GM12892 (cell line): ENCODE measurements at regions not wholly inside any gene's neighbourhood (a gene's known extent, or its start where the extent isn't known, plus 50 kb on each side); places are given as distances from the start of the nearest gene placed in this dataset.

ENCODE experiments used
- DNase-seq: peaks from one replicate; pipeline ENCODE4 v3.0.0; 2011; ENCODE audit not compliant: insufficient read length
- FAIRE-seq: peaks from 2 replicates; lab custom pipeline; 2011; peaks lifted over from hg19 to GRCh38; lab: Jason Lieb, UNC
- POLR2A ChIP-seq: IDR thresholded peaks from 2 replicates; pipeline ENCODE4 v1.6.1; 2011; ENCODE audit warnings: low read depth, low read length, control low read depth
- POLR2AphosphoS5 ChIP-seq: IDR thresholded peaks from 2 replicates; pipeline ENCODE4 v1.6.1; 2011; ENCODE audit warnings: low read depth, low read length, control low read depth
- TAF1 ChIP-seq: IDR thresholded peaks from 2 replicates; pipeline ENCODE4 v1.6.1; 2011; ENCODE audit warnings: low read depth, mild to moderate bottlenecking, control low read depth, low read length, borderline replicate concordance

- DNase-seq = no peak
- no peak for FAIRE-seq
- TF ChIP-seq POLR2AphosphoS5 (no peak), POLR2A (no peak), TAF1 (no peak)
Observed at GRCh38 chr1:38712046-38712445, 147.5 kb downstream of the RRAGC start.

DNA sequence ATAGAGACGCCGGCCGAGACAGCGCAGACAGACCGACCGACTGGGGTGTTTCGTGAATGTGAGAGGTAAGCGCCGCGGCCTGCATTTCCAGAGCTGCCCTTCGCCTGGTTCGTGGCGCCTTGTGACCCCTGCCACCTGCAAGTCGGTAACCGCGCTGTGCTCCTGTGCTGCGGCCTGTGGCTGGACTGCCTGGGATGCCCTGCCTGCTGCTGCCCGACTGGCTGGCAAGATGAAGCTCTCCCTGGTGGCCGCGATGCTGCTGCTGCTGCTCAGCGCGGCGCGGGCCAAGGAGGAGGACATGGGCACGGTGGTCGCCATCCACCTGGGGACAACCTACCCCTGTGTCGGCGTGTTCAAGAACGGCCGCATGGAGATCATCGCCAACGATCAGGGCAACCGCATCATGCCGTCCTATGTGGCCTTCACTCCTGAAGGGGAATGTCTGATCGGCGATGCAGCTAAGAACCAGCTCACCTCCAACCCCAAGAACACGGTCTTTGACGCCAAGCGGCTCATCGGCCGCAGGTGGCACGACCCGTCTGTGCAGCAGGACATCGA, 150.8 kb downstream of the RRAGC start:
- TF ChIP-seq POLR2A (no peak), TAF1 (no peak), POLR2AphosphoS5 (no peak)
- FAIRE-seq (no peak), DNase-seq (no peak)

DNA sequence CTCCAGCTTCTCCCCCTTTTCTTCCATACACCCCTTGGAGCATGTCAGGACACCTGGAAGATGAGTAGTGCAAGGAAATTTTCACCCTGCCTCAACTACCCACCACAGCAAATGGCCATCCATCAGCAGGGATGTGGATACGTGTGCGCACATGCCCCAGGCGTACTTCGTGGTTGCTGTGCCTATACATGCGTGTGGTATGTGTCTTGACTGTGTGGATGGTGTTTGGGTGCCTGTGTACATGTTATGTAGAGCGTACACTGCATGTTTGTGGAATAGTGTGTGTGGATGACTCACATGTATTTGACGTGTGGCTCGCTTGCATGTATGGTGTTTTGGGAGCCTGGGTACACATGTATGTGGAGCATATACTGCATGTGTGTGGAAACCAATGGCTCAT, 158.5 kb downstream of the RRAGC start:
- FAIRE-seq = no peak
- no peak for DNase-seq
- TF ChIP-seq TAF1 (no peak), POLR2A (no peak), POLR2AphosphoS5 (no peak)

DNA sequence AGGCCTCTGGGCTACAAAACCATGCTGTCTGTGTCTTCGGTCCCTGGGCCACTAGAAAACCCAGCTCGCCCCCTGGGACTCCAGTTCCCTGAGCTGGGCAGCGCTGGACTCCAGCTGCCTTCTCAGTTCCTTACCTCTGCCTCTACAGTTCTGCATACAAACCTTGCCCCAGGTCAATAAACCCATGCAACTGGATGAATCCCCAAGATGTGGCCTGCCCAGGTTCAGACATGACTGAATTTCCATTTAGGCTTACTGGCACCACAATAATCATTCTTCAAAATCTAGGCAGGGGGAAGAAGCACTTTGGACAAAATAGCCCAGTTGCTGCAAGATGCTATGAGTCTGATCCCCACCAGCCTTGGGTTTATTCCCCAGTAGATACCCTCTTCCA, 159.5 kb downstream of the RRAGC start:
- no peak for FAIRE-seq

DNA sequence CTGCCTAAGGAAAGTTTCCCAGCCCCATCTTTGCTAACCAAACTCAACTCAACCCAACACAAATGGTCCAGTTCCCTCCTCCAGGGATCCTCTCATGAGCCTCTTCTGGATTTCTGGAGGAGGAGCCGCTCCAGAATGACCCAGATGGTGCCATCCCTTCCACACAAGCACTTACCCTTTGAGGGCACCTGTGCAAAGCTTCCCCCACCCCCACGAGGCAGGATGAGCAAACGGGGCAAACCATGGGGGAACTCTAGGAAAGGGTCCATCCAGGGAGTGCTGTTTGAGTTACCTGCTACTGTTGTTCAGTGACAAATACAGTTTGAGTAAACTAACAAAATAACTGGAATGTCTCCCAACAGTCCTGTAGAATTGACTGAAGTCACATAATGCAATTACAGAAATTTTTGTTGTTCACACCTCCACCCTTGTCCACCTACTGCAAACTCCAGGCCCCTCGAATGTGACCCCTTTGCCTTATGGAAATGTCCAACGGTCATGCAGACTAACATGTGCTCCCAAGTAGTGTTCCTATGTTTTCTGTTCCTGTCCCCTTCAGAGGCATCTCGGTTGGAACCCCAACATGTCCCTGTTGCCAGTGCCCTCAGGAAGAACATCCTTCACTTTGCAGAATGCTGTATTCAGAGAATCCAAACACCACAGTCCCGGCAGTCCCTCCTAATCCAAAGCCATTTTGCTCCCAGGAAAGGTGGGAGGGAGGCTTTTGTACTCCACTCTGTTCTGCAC, 160.1 kb downstream of the RRAGC start:
- no peak for DNase-seq
- FAIRE-seq = no peak
- TF ChIP-seq POLR2A (no peak), TAF1 (no peak), POLR2AphosphoS5 (no peak)

More for the DNA sequence above, 159.5 kb downstream of the RRAGC start:
- TF ChIP-seq TAF1 (no peak), POLR2A (no peak), POLR2AphosphoS5 (no peak)
- no peak for DNase-seq

GRCh38 chr1:38697387-38697786, 162.2 kb downstream of the RRAGC start:
- FAIRE-seq (no peak), DNase-seq (no peak)
- TF ChIP-seq POLR2AphosphoS5 (no peak), POLR2A (no peak), TAF1 (no peak)

GRCh38 chr1:38696371-38696770, 163.2 kb downstream of the RRAGC start:
- no peak for DNase-seq
- TF ChIP-seq POLR2A = no peak
- TF ChIP-seq TAF1 = no peak
- no peak for TF ChIP-seq POLR2AphosphoS5
- no peak for FAIRE-seq

- no peak for FAIRE-seq
- DNase-seq = no peak
- TF ChIP-seq POLR2A = no peak
Observed at GRCh38 chr1:38693759-38694158, 165.8 kb downstream of the RRAGC start.

DNA sequence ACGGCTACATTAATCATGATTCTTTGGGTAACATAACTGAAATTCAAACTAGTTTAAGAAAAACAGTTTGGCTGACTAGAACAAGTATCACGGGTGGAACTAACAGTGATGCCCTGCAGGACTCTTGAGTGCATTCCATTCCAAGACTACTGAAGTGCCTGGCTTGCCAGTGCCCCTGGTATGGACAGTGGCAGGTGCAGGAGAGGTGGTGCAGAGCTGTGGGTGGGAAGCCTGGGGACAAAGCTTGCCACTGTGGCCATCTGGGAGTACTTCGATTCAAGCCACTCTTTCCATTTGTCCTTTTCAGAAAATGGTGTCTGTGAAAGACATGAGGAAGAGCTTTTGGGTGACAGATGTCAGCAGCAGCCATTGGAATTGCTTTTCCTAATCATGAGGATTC, 166.5 kb downstream of the RRAGC start:
- TF ChIP-seq POLR2AphosphoS5 (no peak), TAF1 (no peak), POLR2A (no peak)
- FAIRE-seq = no peak
- DNase-seq = no peak

- TF ChIP-seq TAF1 (no peak), POLR2AphosphoS5 (no peak), POLR2A (no peak)
- FAIRE-seq = no peak
- DNase-seq = no peak
Observed at GRCh38 chr1:38690790-38691449, 168.7 kb downstream of the RRAGC start.

- no peak for FAIRE-seq
- TF ChIP-seq POLR2AphosphoS5 = no peak
- no peak for TF ChIP-seq POLR2A
- no peak for TF ChIP-seq TAF1
- DNase-seq = no peak
Observed at GRCh38 chr1:38686927-38687255, 172.7 kb downstream of the RRAGC start.
